ENCODE measurements at regions not wholly inside any gene's neighbourhood (a gene's known extent, or its start where the extent isn't known, plus 50 kb on each side); places are given as distances from the start of the nearest gene placed in this dataset.

GRCh38 chr5:105453216-105453807 lies 1890.7 kb upstream of the NUDT12 start:
- DNase-seq: no peak

- DNase-seq: no peak
These were observed 1885.7 kb upstream of the NUDT12 start for GRCh38 chr5:105448271-105448670.

- no peak for DNase-seq
These were observed 1867.9 kb upstream of the NUDT12 start for GRCh38 chr5:105430516-105430915.

- no peak for DNase-seq
These were observed 1866.1 kb upstream of the NUDT12 start for GRCh38 chr5:105428451-105429380.

GRCh38 chr5:105414067-105414466 lies 1851.5 kb upstream of the NUDT12 start:
- no peak for DNase-seq

GRCh38 chr5:105413406-105413990 lies 1850.9 kb upstream of the NUDT12 start:
- no peak for DNase-seq

- DNase-seq: no peak
These were observed 1847.1 kb upstream of the NUDT12 start for GRCh38 chr5:105409695-105410094.

GRCh38 chr5:105407200-105407599 lies 1844.6 kb upstream of the NUDT12 start:
- DNase-seq: no peak

GRCh38 chr5:105397749-105398148 lies 1835.2 kb upstream of the NUDT12 start:
- DNase-seq: peak; percentile 3

- no peak for DNase-seq
These were observed 1830.1 kb upstream of the NUDT12 start for GRCh38 chr5:105392710-105393149.

- no peak for DNase-seq
These were observed 1829.6 kb upstream of the NUDT12 start for GRCh38 chr5:105392122-105392709.

- no peak for DNase-seq
These were observed 1817.5 kb upstream of the NUDT12 start for GRCh38 chr5:105380126-105380525.

- no peak for DNase-seq
These were observed 1808.6 kb upstream of the NUDT12 start for GRCh38 chr5:105371169-105371568.

GRCh38 chr5:105350486-105351140 lies 1788.0 kb upstream of the NUDT12 start:
- no peak for DNase-seq

GRCh38 chr5:105331558-105331957 lies 1769.0 kb upstream of the NUDT12 start:
- DNase-seq: no peak

- no peak for DNase-seq
These were observed 1767.6 kb upstream of the NUDT12 start for GRCh38 chr5:105330185-105330584.

- DNase-seq: no peak
These were observed 1742.3 kb upstream of the NUDT12 start for GRCh38 chr5:105304859-105305258.

- DNase-seq: no peak
These were observed 1726.4 kb upstream of the NUDT12 start for GRCh38 chr5:105288946-105289345.

GRCh38 chr5:105283134-105283533 lies 1720.5 kb upstream of the NUDT12 start:
- no peak for DNase-seq

- no peak for DNase-seq
These were observed 1711.5 kb upstream of the NUDT12 start for GRCh38 chr5:105274079-105274478.

GRCh38 chr5:105263515-105263914 lies 1700.9 kb upstream of the NUDT12 start:
- no peak for DNase-seq

- no peak for DNase-seq
These were observed 1697.1 kb upstream of the NUDT12 start for GRCh38 chr5:105259581-105260217.
